H1 (cell line): ENCODE measurements at regions not wholly inside any gene's neighbourhood (a gene's known extent, or its start where the extent isn't known, plus 50 kb on each side); places are given as distances from the start of the nearest gene placed in this dataset.

Experiments
- CTCF ChIA-PET: fragments of 300-600 bp; sonication (Branson Sonifier 250); formaldehyde crosslinking; loops from one replicate; lab custom pipeline; 2021; ENCODE audit not compliant: partially characterized antibody; lab: Charles Lee
- POLR2A ChIA-PET: fragments of 300-600 bp; sonication (Branson Sonifier 250); formaldehyde crosslinking; loops from one replicate; lab custom pipeline; 2021; ENCODE audit warnings: inconsistent platforms; ENCODE audit not compliant: partially characterized antibody; lab: Charles Lee
- DNase-seq, 2 experiments: peaks; one replicate each; pipeline versions ENCODE4 v3.0.0 to v3.0.0-alpha.2; 2010 to 2022; ENCODE audit warnings: low spot score in 2 of 2, low read depth in 1 of 2, mixed read lengths in 1 of 2
- FAIRE-seq: peaks from 2 replicates; lab custom pipeline; 2011; peaks lifted over from hg19 to GRCh38; lab: Jason Lieb, UNC
- H2AFZ ChIP-seq: 2 replicates; pipeline ENCODE4 v1.8.1; 2012; ENCODE audit warnings: low read length, inconsistent platforms
- H2AK5ac ChIP-seq: 2 replicates; pipeline ENCODE4 v1.6.1; 2013; ENCODE audit warnings: low read depth, low read length
- H2BK120ac ChIP-seq: replicated peaks from 2 replicates; pipeline ENCODE3; 2013; ENCODE audit warnings: low read depth, low read length, inconsistent platforms
- H2BK12ac ChIP-seq: 2 replicates; pipeline ENCODE4 v1.6.1; 2013; ENCODE audit warnings: low read depth, low read length
- H2BK15ac ChIP-seq: 2 replicates; pipeline ENCODE4 v1.6.1; 2013; ENCODE audit warnings: low read length
- H2BK20ac ChIP-seq: 2 replicates; pipeline ENCODE4 v1.6.1; 2013; ENCODE audit warnings: low read length
- H2BK5ac ChIP-seq: 2 replicates; pipeline ENCODE4 v1.6.1; 2013; ENCODE audit warnings: low read depth, low read length
- H3K14ac ChIP-seq: 2 replicates; pipeline ENCODE4 v1.6.1; 2013; ENCODE audit warnings: inconsistent platforms; ENCODE audit not compliant: insufficient read length
- H3K18ac ChIP-seq: 2 replicates; pipeline ENCODE4 v1.6.1; 2013; ENCODE audit warnings: low read length; ENCODE audit errors: extremely low read depth
- H3K23ac ChIP-seq: 2 replicates; pipeline ENCODE4 v1.6.1; 2013; ENCODE audit warnings: inconsistent platforms; ENCODE audit not compliant: insufficient read length
- H3K23me2 ChIP-seq: 2 replicates; pipeline ENCODE4 v1.6.1; 2013; ENCODE audit warnings: low read depth, low read length
- H3K27ac ChIP-seq: 2 replicates; pipeline ENCODE4 v1.6.1; 2011; ENCODE audit warnings: low read depth, low read length, inconsistent platforms
- H3K27me3 ChIP-seq, 4 experiments: replicated peaks in 1 of 4; 1 replicate in 1 of 4; 2 replicates in 3 of 4; pipeline versions ENCODE4 v1.6.1 to v1.8.1; 2011 to 2013; ENCODE audit warnings: low read length in 3 of 4, mild to moderate bottlenecking in 3 of 4, inconsistent platforms in 2 of 4, mixed read lengths in 2 of 4, moderate library complexity in 1 of 4; ENCODE audit not compliant: control insufficient read depth in 3 of 4, insufficient read depth in 3 of 4; ENCODE audit errors: extremely low read depth in 1 of 4
- H3K36me3 ChIP-seq, 4 experiments: 2 replicates each; pipeline versions ENCODE4 v1.6.1 to v1.8.1; 2011 to 2013; ENCODE audit warnings: mild to moderate bottlenecking in 4 of 4, low read length in 3 of 4, moderate library complexity in 2 of 4, control low read depth in 1 of 4, inconsistent platforms in 1 of 4; ENCODE audit not compliant: insufficient read depth in 4 of 4, control insufficient read depth in 2 of 4
- H3K4ac ChIP-seq: replicated peaks from 2 replicates; pipeline ENCODE3; 2013; ENCODE audit warnings: low read length, low read depth, mixed read lengths, inconsistent platforms; ENCODE audit not compliant: insufficient read length
- H3K4me1 ChIP-seq, 4 experiments: replicated peaks in 1 of 4; 1 replicate in 1 of 4; 2 replicates in 3 of 4; pipeline versions ENCODE4 v1.6.1 to v1.8.1; 2011 to 2013; ENCODE audit warnings: low read length in 3 of 4, inconsistent platforms in 2 of 4, mixed read lengths in 1 of 4; ENCODE audit not compliant: insufficient read depth in 4 of 4, control insufficient read depth in 3 of 4
- H3K4me2 ChIP-seq, 2 experiments: 2 replicates each; pipeline versions ENCODE4 v1.6.1 to v1.8.1; 2011 to 2013; ENCODE audit warnings: low read depth in 2 of 2, low read length in 2 of 2, control low read depth in 1 of 2, inconsistent platforms in 1 of 2, mild to moderate bottlenecking in 1 of 2; ENCODE audit not compliant: insufficient read depth in 1 of 2
- H3K4me3 ChIP-seq, 4 experiments: fragments of 200-600, 300-600 bp in 1 of 4; sonication (generic), shearing (Covaris generic), sonication (Bioruptor Twin) in 1 of 4; 2 replicates each; pipeline versions ENCODE4 v1.5.1 to v1.8.1; 2011 to 2016; ENCODE audit warnings: low read length in 4 of 4, low read depth in 3 of 4, control low read depth in 2 of 4, inconsistent platforms in 2 of 4, mild to moderate bottlenecking in 2 of 4, mixed read lengths in 1 of 4, moderate library complexity in 1 of 4; ENCODE audit not compliant: insufficient read depth in 2 of 4; ENCODE audit errors: extremely low read depth in 1 of 4
- H3K56ac ChIP-seq: replicated peaks from 2 replicates; pipeline ENCODE3; 2013; ENCODE audit warnings: low read depth, mild to moderate bottlenecking, mixed read lengths, low read length, inconsistent platforms; ENCODE audit not compliant: insufficient read length
- H3K79me1 ChIP-seq: 2 replicates; pipeline ENCODE4 v1.6.1; 2013; ENCODE audit warnings: low read depth, low read length, control low read depth
- H3K79me2 ChIP-seq, 2 experiments: 2 replicates each; pipeline versions ENCODE4 v1.6.1 to v1.8.1; 2012 to 2013; ENCODE audit warnings: low read length in 2 of 2, mild to moderate bottlenecking in 2 of 2, inconsistent platforms in 1 of 2; ENCODE audit not compliant: insufficient read depth in 2 of 2, control insufficient read depth in 1 of 2
- H3K9ac ChIP-seq, 4 experiments: replicated peaks in 1 of 4; 1 replicate in 1 of 4; 2 replicates in 3 of 4; pipeline versions ENCODE4 v1.6.1 to v1.8.1; 2011 to 2013; ENCODE audit warnings: low read depth in 3 of 4, low read length in 3 of 4, control low read depth in 2 of 4, mild to moderate bottlenecking in 2 of 4, moderate library complexity in 2 of 4, inconsistent platforms in 1 of 4; ENCODE audit errors: extremely low read depth in 1 of 4
- H3K9me3 ChIP-seq, 2 experiments: 2 replicates each; pipeline versions ENCODE4 v1.6.1 to v1.8.1; 2012 to 2013; ENCODE audit warnings: mild to moderate bottlenecking in 2 of 2, moderate library complexity in 2 of 2, control low read depth in 1 of 2, inconsistent platforms in 1 of 2, low read depth in 1 of 2, low read length in 1 of 2, mixed read lengths in 1 of 2; ENCODE audit not compliant: insufficient read depth in 2 of 2
- H4K20me1 ChIP-seq, 2 experiments: replicated peaks in 1 of 2; 2 replicates each; pipeline versions ENCODE3 to v1.8.1; 2011 to 2013; ENCODE audit warnings: inconsistent platforms in 2 of 2, low read length in 2 of 2, mild to moderate bottlenecking in 1 of 2; ENCODE audit not compliant: insufficient read depth in 2 of 2, control insufficient read depth in 1 of 2
- H4K5ac ChIP-seq: 2 replicates; pipeline ENCODE4 v1.6.1; 2013; ENCODE audit warnings: low read length, low read depth, mixed read lengths, inconsistent platforms; ENCODE audit not compliant: insufficient read length
- H4K8ac ChIP-seq: 2 replicates; pipeline ENCODE4 v1.8.0; 2013; ENCODE audit warnings: mild to moderate bottlenecking, moderate library complexity, low read length, inconsistent platforms; ENCODE audit not compliant: insufficient read depth; ENCODE audit errors: extremely low read depth
- H4K91ac ChIP-seq: replicated peaks from 2 replicates; pipeline ENCODE3; 2013; ENCODE audit warnings: low read length, mixed read lengths, inconsistent platforms; ENCODE audit not compliant: insufficient read length
- ASH2L ChIP-seq: fragments of 200-600, 300-600 bp; sonication (generic); IDR thresholded peaks from one replicate; pipeline ENCODE4 v1.7.1; 2017; ENCODE audit warnings: low read length
- WGBS, 2 experiments: shearing (Covaris generic) in 1 of 2; methylation state at CpG; one replicate each; pipeline versions ENCODE4 v1.1.6 to v1.1.7; 2013 to 2015; ENCODE audit warnings: low lambda C conversion rate in 2 of 2, mixed read lengths in 2 of 2, inconsistent platforms in 1 of 2, low coverage in 1 of 2, missing lambda C conversion rate in 1 of 2; ENCODE audit not compliant: insufficient replicate concordance in 2 of 2, insufficient coverage in 1 of 2, insufficient read length in 1 of 2; ENCODE audit errors: extremely low coverage in 1 of 2, missing lambda C conversion rate in 1 of 2; 5-methylcytosine and 5-hydroxymethylcytosine counted together

DNA sequence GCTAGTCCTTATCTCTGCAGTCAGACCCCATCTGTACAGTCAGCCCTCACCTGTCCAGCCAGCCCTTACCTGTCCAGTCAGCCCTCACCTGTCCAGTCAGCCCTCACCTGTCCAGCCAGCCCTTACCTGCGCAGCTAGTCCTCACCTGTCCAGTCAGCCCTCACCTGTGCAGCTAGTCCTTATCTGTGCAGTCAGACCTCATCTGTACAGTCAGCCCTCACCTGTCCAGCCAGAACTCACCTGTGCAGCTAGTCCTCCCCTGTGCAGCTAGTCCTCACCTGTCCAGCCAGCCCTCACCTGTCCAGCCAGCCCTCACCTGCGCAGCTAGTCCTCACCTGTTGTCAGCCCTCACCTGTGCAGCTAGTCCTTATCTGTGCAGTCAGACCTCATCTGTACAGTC, 506.8 kb downstream of the NPHP4 start:
- Histone ChIP-seq H2AK5ac (no peak overlapping the region), H3K4me3 (no peak overlapping the region), H2BK20ac (no peak overlapping the region), H2BK120ac (no peak overlapping the region), H3K27ac (no peak overlapping the region), H3K4me2 (no peak overlapping the region), H2BK15ac (no peak overlapping the region), H4K8ac (no peak overlapping the region), H3K23me2 (peaks cover 5% of the 10 kb centered on the region; the same call in 1 of the 2 replicates), H3K23ac (no peak overlapping the region), H3K9ac (no peak overlapping the region), H3K14ac (no peak overlapping the region), H3K4ac (no peak overlapping the region), H2BK5ac (no peak overlapping the region; the same call in 1 of the 2 replicates), H3K36me3 (no peaks in the 10 kb centered on the region), H2AFZ (no peak overlapping the region), H4K5ac (no peak overlapping the region), H3K27me3 (peaks cover 0 to 6% (median 0%) of the 10 kb centered on the region in 4 experiments; a peak in 3 of 7 replicates), H3K79me2 (no peaks in the 10 kb centered on the region), H3K9me3 (no peaks in the 10 kb centered on the region), H3K18ac (no peak overlapping the region), H3K79me1 (no peaks in the 10 kb centered on the region), H3K4me1 (no peaks in the 10 kb centered on the region; a peak in 1 of 7 replicates), H4K91ac (no peak overlapping the region), H3K56ac (no peak overlapping the region), H4K20me1 (peaks cover 0 to 2% of the 10 kb centered on the region in 2 experiments), H2BK12ac (no peak overlapping the region)
- ChIA-PET CTCF (interaction anchor here (0.8 to 1.2 kb wide), 3 partner anchors 27 to 270 kb away, joined by 3 read pairs; no protein-coding TSS in a partner anchor), POLR2A (no interaction called here)
- DNase-seq, result no peak
- no peak for TF ChIP-seq ASH2L
- WGBS, 2 experiments, result 85% methylated on average over 2 of the region's 2 CpGs; no CpG with 5 or more reads in 1 of the 2 experiments
- FAIRE-seq, result no peak
